Neuronal stem cell (in vitro differentiated cells): ENCODE measurements at regions not wholly inside any gene's neighbourhood (a gene's known extent, or its start where the extent isn't known, plus 50 kb on each side); places are given as distances from the start of the nearest gene placed in this dataset.
A peak's percentile ranks its signal among the peaks of the same experiment; 100 is the strongest.

Experiments used
- DNase-seq: peaks from one replicate; pipeline ENCODE4 v3.0.0-alpha.2; 2013; ENCODE audit warnings: low spot score
- H2AFZ ChIP-seq: one replicate; pipeline ENCODE4 v1.6.1; 2013; ENCODE audit warnings: mild to moderate bottlenecking, low read length, inconsistent platforms
- H2AK5ac ChIP-seq: 2 replicates; pipeline ENCODE4 v1.6.1; 2013; ENCODE audit warnings: low read depth, mild to moderate bottlenecking, inconsistent platforms, low read length, moderate library complexity, mixed read lengths
- H2BK120ac ChIP-seq: 2 replicates; pipeline ENCODE4 v1.6.1; 2013; ENCODE audit warnings: low read depth, mild to moderate bottlenecking, inconsistent platforms, low read length, moderate library complexity, mixed read lengths
- H2BK12ac ChIP-seq: one replicate; pipeline ENCODE4 v1.6.1; 2013; ENCODE audit warnings: low read length, inconsistent platforms
- H2BK15ac ChIP-seq: 2 replicates; pipeline ENCODE4 v1.6.1; 2013; ENCODE audit warnings: mild to moderate bottlenecking, low read length, inconsistent platforms, mixed read lengths
- H2BK5ac ChIP-seq: one replicate; pipeline ENCODE4 v1.6.1; 2013; ENCODE audit warnings: inconsistent platforms, mild to moderate bottlenecking, low read length, moderate library complexity
- H3K14ac ChIP-seq: one replicate; pipeline ENCODE4 v1.6.1; 2013; ENCODE audit warnings: low read length, inconsistent platforms
- H3K18ac ChIP-seq: 2 replicates; pipeline ENCODE4 v1.6.1; 2013; ENCODE audit warnings: low read length, inconsistent platforms
- H3K23ac ChIP-seq: 2 replicates; pipeline ENCODE4 v1.6.1; 2013; ENCODE audit warnings: low read depth, mild to moderate bottlenecking, mixed read lengths, low read length, inconsistent platforms; ENCODE audit not compliant: poor library complexity
- H3K27ac ChIP-seq: replicated peaks from 3 replicates; pipeline ENCODE4 v1.5.1; 2013; ENCODE audit warnings: low read length, inconsistent platforms
- H3K27me3 ChIP-seq, 3 experiments: 2 replicates each; pipeline ENCODE4 v1.6.1; 2013; ENCODE audit warnings: low read length in 3 of 3, mild to moderate bottlenecking in 2 of 3, inconsistent platforms in 1 of 3, low read depth in 1 of 3, mixed read lengths in 1 of 3, moderate library complexity in 1 of 3; ENCODE audit not compliant: control insufficient read depth in 3 of 3, insufficient read depth in 3 of 3
- H3K36me3 ChIP-seq, 2 donors: replicated peaks in 1 of 2; 2 replicates each; pipeline ENCODE4 v1.6.1; 2013; ENCODE audit warnings: low read length in 2 of 2; ENCODE audit not compliant: control insufficient read depth in 2 of 2, insufficient read depth in 2 of 2
- H3K4ac ChIP-seq: 2 replicates; pipeline ENCODE4 v1.6.1; 2013; ENCODE audit warnings: inconsistent platforms, mild to moderate bottlenecking, low read length, moderate library complexity
- H3K4me1 ChIP-seq, 2 donors: 1 replicate in 1 of 2; 2 replicates in 1 of 2; pipeline ENCODE4 v1.6.1; 2013; ENCODE audit warnings: low read length in 2 of 2, low read depth in 1 of 2; ENCODE audit not compliant: control insufficient read depth in 2 of 2, insufficient read depth in 1 of 2
- H3K4me2 ChIP-seq: one replicate; pipeline ENCODE4 v1.6.1; 2013; ENCODE audit warnings: mild to moderate bottlenecking, low read length, inconsistent platforms; ENCODE audit not compliant: insufficient read depth, poor library complexity, severe bottlenecking
- H3K4me3 ChIP-seq, 2 donors: 2 replicates each; pipeline ENCODE4 v1.5.1; 2013; ENCODE audit warnings: low read length in 2 of 2, mild to moderate bottlenecking in 2 of 2, inconsistent platforms in 1 of 2, moderate library complexity in 1 of 2
- H3K79me1 ChIP-seq: one replicate; pipeline ENCODE4 v1.6.1; 2013; ENCODE audit warnings: low read depth, mild to moderate bottlenecking, inconsistent platforms, low read length, moderate library complexity
- H3K9ac ChIP-seq: one replicate; pipeline ENCODE4 v1.6.1; 2013; ENCODE audit warnings: mild to moderate bottlenecking, low read depth, low read length, inconsistent platforms; ENCODE audit not compliant: poor library complexity
- H3K9me3 ChIP-seq, 2 donors: replicated peaks in 1 of 2; 2 replicates each; pipeline versions ENCODE3 to v1.6.1; 2013; ENCODE audit warnings: low read length in 2 of 2, mild to moderate bottlenecking in 2 of 2, inconsistent platforms in 1 of 2, low read depth in 1 of 2, mixed read lengths in 1 of 2, moderate library complexity in 1 of 2; ENCODE audit not compliant: control insufficient read depth in 2 of 2, insufficient read depth in 1 of 2
- H4K8ac ChIP-seq: one replicate; pipeline ENCODE4 v1.6.1; 2013; ENCODE audit warnings: low read depth, mild to moderate bottlenecking, inconsistent platforms, low read length, moderate library complexity
- H4K91ac ChIP-seq: one replicate; pipeline ENCODE4 v1.6.1; 2013; ENCODE audit warnings: low read length, low read depth, mild to moderate bottlenecking, inconsistent platforms; ENCODE audit not compliant: poor library complexity
- WGBS, 2 donors: extraction: QIAGEN DNeasy Blood & Tissue Kit; methylation state at CpG; one replicate each; pipeline ENCODE4 v1.1.7; 2013; ENCODE audit warnings: missing lambda C conversion rate in 2 of 2, mixed read lengths in 1 of 2; ENCODE audit not compliant: insufficient read length in 2 of 2, insufficient replicate concordance in 1 of 2; ENCODE audit errors: extremely low coverage in 2 of 2; 5-methylcytosine and 5-hydroxymethylcytosine counted together

GRCh38 chr12:118617611-118618450 lies 241.5 kb downstream of the SUDS3 start:
- H3K14ac ChIP-seq: no peak overlapping the region

GRCh38 chr12:118618695-118619094 lies 242.3 kb downstream of the SUDS3 start:
- Histone ChIP-seq H2BK5ac (no peak overlapping the region), H4K91ac (no peak overlapping the region), H4K8ac (no peak overlapping the region), H3K4ac (no peak overlapping the region), H3K27me3 (no peaks in the 10 kb centered on the region), H3K9ac (no peak overlapping the region), H3K18ac (no peak overlapping the region), H3K27ac (no peak overlapping the region), H3K9me3 (no peaks in the 10 kb centered on the region), H2BK12ac (no peak overlapping the region), H2AK5ac (no peak overlapping the region), H2BK15ac (no peak overlapping the region), H3K4me1 (peaks cover 2 to 4% of the 10 kb centered on the region in 2 donors), H3K23ac (no peak overlapping the region), H3K36me3 (no peaks in the 10 kb centered on the region), H3K14ac (no peak overlapping the region), H2BK120ac (no peak overlapping the region), H3K4me2 (no peak overlapping the region), H3K79me1 (no peaks in the 10 kb centered on the region), H2AFZ (no peak overlapping the region), H3K4me3 (no peak overlapping the region)
- no CpG with 5 or more reads among the region's 1 CpG for WGBS, 2 donors
- DNase-seq: no peak

More at GRCh38 chr12:118617611-118618450, 241.5 kb downstream of the SUDS3 start:
- H3K23ac ChIP-seq: no peak overlapping the region
- no peak overlapping the region for H3K4me3 ChIP-seq
- H2BK5ac ChIP-seq: no peak overlapping the region
- no peak overlapping the region for H2BK15ac ChIP-seq
- peaks cover 0 to 5% of the 10 kb centered on the region in 2 donors for H3K9me3 ChIP-seq
- peaks cover 2 to 4% of the 10 kb centered on the region in 2 donors for H3K4me1 ChIP-seq
- H2BK12ac ChIP-seq: no peak overlapping the region
- WGBS, 2 donors: no CpG with 5 or more reads among the region's 5 CpGs
- H2AFZ ChIP-seq: no peak overlapping the region
- H2BK120ac ChIP-seq: no peak overlapping the region
- no peak overlapping the region for H4K91ac ChIP-seq
- DNase-seq: no peak
- no peak overlapping the region for H3K4ac ChIP-seq
- no peak overlapping the region for H3K18ac ChIP-seq
- no peaks in the 10 kb centered on the region for H3K79me1 ChIP-seq
- H3K27ac ChIP-seq: no peak overlapping the region
- no peak overlapping the region for H2AK5ac ChIP-seq
- H3K9ac ChIP-seq: no peak overlapping the region
- H3K27me3 ChIP-seq: no peaks in the 10 kb centered on the region
- no peak overlapping the region for H4K8ac ChIP-seq
- H3K36me3 ChIP-seq: no peaks in the 10 kb centered on the region
- H3K4me2 ChIP-seq: no peak overlapping the region

- Histone ChIP-seq H3K14ac (no peak overlapping the region), H3K23ac (no peak overlapping the region), H3K4me2 (no peak overlapping the region), H4K91ac (no peak overlapping the region), H2BK15ac (no peak overlapping the region), H3K4me3 (no peak overlapping the region), H2AK5ac (no peak overlapping the region), H2AFZ (no peak overlapping the region), H2BK5ac (no peak overlapping the region), H3K27me3 (no peaks in the 10 kb centered on the region), H3K27ac (no peak overlapping the region), H3K9ac (no peak overlapping the region), H2BK120ac (no peak overlapping the region), H4K8ac (no peak overlapping the region), H3K4me1 (no peaks in the 10 kb centered on the region), H2BK12ac (no peak overlapping the region), H3K4ac (no peak overlapping the region), H3K79me1 (no peaks in the 10 kb centered on the region), H3K36me3 (no peaks in the 10 kb centered on the region), H3K9me3 (no peaks in the 10 kb centered on the region), H3K18ac (no peak overlapping the region)
- no peak for DNase-seq
- no CpG with 5 or more reads among the region's 3 CpGs for WGBS, 2 donors
Observed at GRCh38 chr12:118625050-118625675, 248.8 kb downstream of the SUDS3 start.

- H3K27me3 ChIP-seq: no peaks in the 10 kb centered on the region
- H3K36me3 ChIP-seq: no peaks in the 10 kb centered on the region
- no peaks in the 10 kb centered on the region for H3K9me3 ChIP-seq
- DNase-seq: peak; percentile 36
- no peak overlapping the region for H3K4ac ChIP-seq
- no peak overlapping the region for H4K91ac ChIP-seq
- no peak overlapping the region for H3K4me2 ChIP-seq
- no peak overlapping the region for H2AFZ ChIP-seq
- H3K79me1 ChIP-seq: no peaks in the 10 kb centered on the region
- no peak overlapping the region for H3K9ac ChIP-seq
- H2BK5ac ChIP-seq: no peak overlapping the region
- no peak overlapping the region for H3K14ac ChIP-seq
- H3K18ac ChIP-seq: no peak overlapping the region
- no peak overlapping the region for H2BK12ac ChIP-seq
- no peak overlapping the region for H2BK120ac ChIP-seq
- no CpG with 5 or more reads among the region's 4 CpGs for WGBS, 2 donors
- H4K8ac ChIP-seq: no peak overlapping the region
- no peak overlapping the region for H2BK15ac ChIP-seq
- no peak overlapping the region for H2AK5ac ChIP-seq
- H3K4me1 ChIP-seq: no peaks in the 10 kb centered on the region
- H3K4me3 ChIP-seq: no peak overlapping the region
- no peak overlapping the region for H3K27ac ChIP-seq
- H3K23ac ChIP-seq: no peak overlapping the region
Observed at GRCh38 chr12:118633071-118633470, 256.7 kb downstream of the SUDS3 start.
